ENCODE measurements at regions not wholly inside any gene's neighbourhood (a gene's known extent, or its start where the extent isn't known, plus 50 kb on each side); places are given as distances from the start of the nearest gene placed in this dataset.

- TF ChIP-seq HDGF (IDR thresholded peaks at IDR 0.05; ENCODE audit: borderline replicate concordance) (no peak), L3MBTL2 (conservative IDR thresholded peaks at IDR 0.05) (no peak), BHLHE40 (IDR thresholded peaks at IDR 0.05; ENCODE audit: borderline replicate concordance) (no peak), FOXA1 (IDR thresholded peaks at IDR 0.05) (no peak), FOXM1 (IDR thresholded peaks at IDR 0.05; ENCODE audit: borderline replicate concordance) (no peak), ELF4 (IDR thresholded peaks at IDR 0.05) (no peak)
- TF ChIP-seq, protein P1, sequence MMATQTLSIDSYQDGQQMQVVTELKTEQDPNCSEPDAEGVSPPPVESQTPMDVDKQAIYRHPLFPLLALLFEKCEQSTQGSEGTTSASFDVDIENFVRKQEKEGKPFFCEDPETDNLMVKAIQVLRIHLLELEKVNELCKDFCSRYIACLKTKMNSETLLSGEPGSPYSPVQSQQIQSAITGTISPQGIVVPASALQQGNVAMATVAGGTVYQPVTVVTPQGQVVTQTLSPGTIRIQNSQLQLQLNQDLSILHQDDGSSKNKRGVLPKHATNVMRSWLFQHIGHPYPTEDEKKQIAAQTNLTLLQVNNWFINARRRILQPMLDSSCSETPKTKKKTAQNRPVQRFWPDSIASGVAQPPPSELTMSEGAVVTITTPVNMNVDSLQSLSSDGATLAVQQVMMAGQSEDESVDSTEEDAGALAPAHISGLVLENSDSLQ (IDR thresholded peaks at IDR 0.05), result no peak
Observed at GRCh38 chr6:86738078-86738477, 199.2 kb upstream of the HTR1E start.

All from HEK293T (cell line).